SU-DHL-6 (cell line): ENCODE measurements at regions not wholly inside any gene's neighbourhood (a gene's known extent, or its start where the extent isn't known, plus 50 kb on each side); places are given as distances from the start of the nearest gene placed in this dataset.
"Not testable (repeated sequence)": the region's sequence is repeated elsewhere in the genome, so short reads cannot be mapped to it uniquely, and the experiment has no call there.

ENCODE experiments used
- H2AFZ ChIP-seq: fragments of 200-600 bp; sonication (generic); 2 replicates; pipeline ENCODE4 v1.6.1; 2014; ENCODE audit warnings: low read depth, mild to moderate bottlenecking, moderate library complexity, mixed read lengths, antibody characterized with exemption, low read length; ENCODE audit not compliant: severe bottlenecking
- H3F3A ChIP-seq: fragments of 200-600 bp; shearing (Covaris generic); 2 replicates; pipeline ENCODE4 v1.6.0; 2016; ENCODE audit warnings: antibody characterized with exemption, mild to moderate bottlenecking; ENCODE audit not compliant: insufficient read depth
- H3K27ac ChIP-seq: fragments of 200-600 bp; sonication (generic); 2 replicates; pipeline ENCODE4 v1.5.1; 2016; ENCODE audit warnings: low read depth, mild to moderate bottlenecking, low read length, moderate library complexity, mixed read lengths
- H3K27me3 ChIP-seq: fragments of 200-600 bp; sonication (generic), shearing (Covaris generic); 2 replicates; pipeline ENCODE4 v1.6.0; 2014; ENCODE audit warnings: mild to moderate bottlenecking, low read length
- H3K36me3 ChIP-seq: fragments of 200-600 bp; sonication (generic); 2 replicates; pipeline ENCODE4 v1.6.1; 2014; ENCODE audit warnings: mild to moderate bottlenecking, low read length, mixed read lengths
- H3K4me2 ChIP-seq: fragments of 300-600, 200-600 bp; shearing (Covaris generic), sonication (generic); 2 replicates; pipeline ENCODE4 v1.6.0; 2014; ENCODE audit warnings: low read length, low read depth, mild to moderate bottlenecking; ENCODE audit not compliant: poor library complexity, severe bottlenecking
- H3K4me3 ChIP-seq: fragments of 200-600 bp; sonication (generic); 2 replicates; pipeline ENCODE4 v1.5.1; 2014; ENCODE audit warnings: antibody characterized with exemption, low read length, mild to moderate bottlenecking, mixed read lengths; ENCODE audit not compliant: insufficient read depth, poor library complexity, severe bottlenecking
- H3K79me2 ChIP-seq: fragments of 200-600 bp; sonication (generic); 2 replicates; pipeline ENCODE4 v1.6.1; 2014; ENCODE audit warnings: mild to moderate bottlenecking, low read length, moderate library complexity; ENCODE audit not compliant: insufficient read depth
- H3K9ac ChIP-seq: fragments of 200-600 bp; sonication (generic); 2 replicates; pipeline ENCODE4 v1.7.0; 2014; ENCODE audit warnings: mild to moderate bottlenecking, low read length
- H3K9me2 ChIP-seq: fragments of 200-600 bp; sonication (generic); replicated peaks from 2 replicates; pipeline ENCODE4 v1.6.1; 2014; ENCODE audit warnings: low read length; ENCODE audit not compliant: insufficient read depth
- H3K9me3 ChIP-seq: fragments of 200-600 bp; sonication (generic); 2 replicates; pipeline ENCODE4 v1.6.1; 2014; ENCODE audit warnings: low read length, mixed read lengths; ENCODE audit not compliant: insufficient read depth
- H4K20me1 ChIP-seq: fragments of 200-600 bp; sonication (generic); 2 replicates; pipeline ENCODE4 v1.6.1; 2014; ENCODE audit warnings: low read depth, mild to moderate bottlenecking, antibody characterized with exemption, low read length, moderate library complexity, mixed read lengths
- CTCF ChIP-seq: fragments of 200-600 bp; sonication (generic); IDR thresholded peaks from one replicate; pipeline ENCODE4 v1.5.1; 2017; ENCODE audit warnings: antibody characterized with exemption, mild to moderate bottlenecking, low read length, moderate library complexity; ENCODE audit not compliant: insufficient read depth, poor library complexity, severe bottlenecking
- EZH2phosphoT487 ChIP-seq: fragments of 200-600 bp; sonication (generic), shearing (Covaris generic); conservative IDR thresholded peaks from 2 replicates; pipeline ENCODE4 v1.6.1; 2018; ENCODE audit warnings: mild to moderate bottlenecking, antibody characterized with exemption, low read length, moderate library complexity, mixed read lengths

- TF ChIP-seq CTCF (no peak), EZH2phosphoT487 (no peak)
- H3K27ac ChIP-seq, result no peak overlapping the region
Measured at GRCh38 chr16:62794724-62795123, 758.5 kb upstream of the CDH8 start.

GRCh38 chr16:62780081-62780480, 743.8 kb upstream of the CDH8 start:
- H3K9me2 ChIP-seq, H4K20me1 ChIP-seq, H3K9me3 ChIP-seq, H3K4me3 ChIP-seq, H3K36me3 ChIP-seq, H2AFZ ChIP-seq, H3K27me3 ChIP-seq, H3F3A ChIP-seq, H3K79me2 ChIP-seq, H3K9ac ChIP-seq, H3K27ac ChIP-seq, H3K4me2 ChIP-seq: not testable (repeated sequence)

More at GRCh38 chr16:62794724-62795123, 758.5 kb upstream of the CDH8 start:
- H3K9ac ChIP-seq, result no peak overlapping the region
- H2AFZ ChIP-seq, result no peak overlapping the region
- H3K4me3 ChIP-seq, result no peak overlapping the region
- H4K20me1 ChIP-seq, result no peaks in the 10 kb centered on the region
- H3K9me3 ChIP-seq, result no peaks in the 10 kb centered on the region
- H3K27me3 ChIP-seq, result no peaks in the 10 kb centered on the region
- no peaks in the 10 kb centered on the region for H3K36me3 ChIP-seq
- no peaks in the 10 kb centered on the region for H3K9me2 ChIP-seq
- H3F3A ChIP-seq, result no peaks in the 10 kb centered on the region
- no peaks in the 10 kb centered on the region for H3K79me2 ChIP-seq
- H3K4me2 ChIP-seq, result no peak overlapping the region

- Histone ChIP-seq H3K27me3 (no peaks in the 10 kb centered on the region), H3K79me2 (no peaks in the 10 kb centered on the region), H3K36me3 (no peaks in the 10 kb centered on the region), H3K4me2 (no peak overlapping the region), H4K20me1 (no peaks in the 10 kb centered on the region), H3F3A (no peaks in the 10 kb centered on the region), H3K9me3 (no peaks in the 10 kb centered on the region), H3K9ac (no peak overlapping the region), H3K4me3 (no peak overlapping the region), H3K9me2 (no peaks in the 10 kb centered on the region), H3K27ac (no peak overlapping the region), H2AFZ (no peak overlapping the region)
- no peak for TF ChIP-seq EZH2phosphoT487
- TF ChIP-seq CTCF, result no peak
Measured at GRCh38 chr16:62764572-62764971, 728.3 kb upstream of the CDH8 start.

GRCh38 chr16:62760398-62760797, 724.2 kb upstream of the CDH8 start:
- no peaks in the 10 kb centered on the region for H3K9me2 ChIP-seq
- H2AFZ ChIP-seq, result no peak overlapping the region
- no peaks in the 10 kb centered on the region for H3K9me3 ChIP-seq
- H4K20me1 ChIP-seq, result no peaks in the 10 kb centered on the region
- no peaks in the 10 kb centered on the region for H3K27me3 ChIP-seq
- H3K79me2 ChIP-seq, result no peaks in the 10 kb centered on the region
- H3F3A ChIP-seq, result no peaks in the 10 kb centered on the region
- no peaks in the 10 kb centered on the region for H3K36me3 ChIP-seq
- no peak overlapping the region for H3K4me2 ChIP-seq
- no peak overlapping the region for H3K9ac ChIP-seq
- no peak overlapping the region for H3K27ac ChIP-seq
- no peak overlapping the region for H3K4me3 ChIP-seq
- TF ChIP-seq EZH2phosphoT487 (no peak), CTCF (no peak)
